ENCODE measurements at regions not wholly inside any gene's neighbourhood (a gene's known extent, or its start where the extent isn't known, plus 50 kb on each side); places are given as distances from the start of the nearest gene placed in this dataset.

- TF ChIP-seq, protein P1, sequence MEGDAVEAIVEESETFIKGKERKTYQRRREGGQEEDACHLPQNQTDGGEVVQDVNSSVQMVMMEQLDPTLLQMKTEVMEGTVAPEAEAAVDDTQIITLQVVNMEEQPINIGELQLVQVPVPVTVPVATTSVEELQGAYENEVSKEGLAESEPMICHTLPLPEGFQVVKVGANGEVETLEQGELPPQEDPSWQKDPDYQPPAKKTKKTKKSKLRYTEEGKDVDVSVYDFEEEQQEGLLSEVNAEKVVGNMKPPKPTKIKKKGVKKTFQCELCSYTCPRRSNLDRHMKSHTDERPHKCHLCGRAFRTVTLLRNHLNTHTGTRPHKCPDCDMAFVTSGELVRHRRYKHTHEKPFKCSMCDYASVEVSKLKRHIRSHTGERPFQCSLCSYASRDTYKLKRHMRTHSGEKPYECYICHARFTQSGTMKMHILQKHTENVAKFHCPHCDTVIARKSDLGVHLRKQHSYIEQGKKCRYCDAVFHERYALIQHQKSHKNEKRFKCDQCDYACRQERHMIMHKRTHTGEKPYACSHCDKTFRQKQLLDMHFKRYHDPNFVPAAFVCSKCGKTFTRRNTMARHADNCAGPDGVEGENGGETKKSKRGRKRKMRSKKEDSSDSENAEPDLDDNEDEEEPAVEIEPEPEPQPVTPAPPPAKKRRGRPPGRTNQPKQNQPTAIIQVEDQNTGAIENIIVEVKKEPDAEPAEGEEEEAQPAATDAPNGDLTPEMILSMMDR (IDR thresholded peaks at IDR 0.05): no peak
- TF ChIP-seq POLR2A (IDR thresholded peaks at IDR 0.05) (no peak), POLR2AphosphoS5 (IDR thresholded peaks at IDR 0.05) (no peak)
Measured at GRCh38 chr16:18049547-18050133, 286.9 kb downstream of the NPIPA8 start.
